ENCODE measurements at regions not wholly inside any gene's neighbourhood (a gene's known extent, or its start where the extent isn't known, plus 50 kb on each side); places are given as distances from the start of the nearest gene placed in this dataset.

- TF ChIP-seq, protein P1, sequence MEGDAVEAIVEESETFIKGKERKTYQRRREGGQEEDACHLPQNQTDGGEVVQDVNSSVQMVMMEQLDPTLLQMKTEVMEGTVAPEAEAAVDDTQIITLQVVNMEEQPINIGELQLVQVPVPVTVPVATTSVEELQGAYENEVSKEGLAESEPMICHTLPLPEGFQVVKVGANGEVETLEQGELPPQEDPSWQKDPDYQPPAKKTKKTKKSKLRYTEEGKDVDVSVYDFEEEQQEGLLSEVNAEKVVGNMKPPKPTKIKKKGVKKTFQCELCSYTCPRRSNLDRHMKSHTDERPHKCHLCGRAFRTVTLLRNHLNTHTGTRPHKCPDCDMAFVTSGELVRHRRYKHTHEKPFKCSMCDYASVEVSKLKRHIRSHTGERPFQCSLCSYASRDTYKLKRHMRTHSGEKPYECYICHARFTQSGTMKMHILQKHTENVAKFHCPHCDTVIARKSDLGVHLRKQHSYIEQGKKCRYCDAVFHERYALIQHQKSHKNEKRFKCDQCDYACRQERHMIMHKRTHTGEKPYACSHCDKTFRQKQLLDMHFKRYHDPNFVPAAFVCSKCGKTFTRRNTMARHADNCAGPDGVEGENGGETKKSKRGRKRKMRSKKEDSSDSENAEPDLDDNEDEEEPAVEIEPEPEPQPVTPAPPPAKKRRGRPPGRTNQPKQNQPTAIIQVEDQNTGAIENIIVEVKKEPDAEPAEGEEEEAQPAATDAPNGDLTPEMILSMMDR (tag by site-specific recombination; IDR thresholded peaks at IDR 0.05) = no peak
- no peak for TF ChIP-seq ZBTB1 (tag by site-specific recombination; IDR thresholded peaks at IDR 0.05)
- TF ChIP-seq ZNF174 (tag by site-specific recombination; IDR thresholded peaks at IDR 0.05) = no peak
- no peak for TF ChIP-seq ZXDB (tag by site-specific recombination; IDR thresholded peaks at IDR 0.05)
- TF ChIP-seq ZNF76 (tag by site-specific recombination; IDR thresholded peaks at IDR 0.05; ENCODE audit: borderline replicate concordance, low read depth) = no peak
- no peak for TF ChIP-seq ZNF324 (tag by site-specific recombination; IDR thresholded peaks at IDR 0.05)
- TF ChIP-seq ZNF350 (tag by site-specific recombination; IDR thresholded peaks at IDR 0.05) = no peak
- no peak for TF ChIP-seq ZNF24 (tag by site-specific recombination; IDR thresholded peaks at IDR 0.05)
- TF ChIP-seq, protein P2, sequence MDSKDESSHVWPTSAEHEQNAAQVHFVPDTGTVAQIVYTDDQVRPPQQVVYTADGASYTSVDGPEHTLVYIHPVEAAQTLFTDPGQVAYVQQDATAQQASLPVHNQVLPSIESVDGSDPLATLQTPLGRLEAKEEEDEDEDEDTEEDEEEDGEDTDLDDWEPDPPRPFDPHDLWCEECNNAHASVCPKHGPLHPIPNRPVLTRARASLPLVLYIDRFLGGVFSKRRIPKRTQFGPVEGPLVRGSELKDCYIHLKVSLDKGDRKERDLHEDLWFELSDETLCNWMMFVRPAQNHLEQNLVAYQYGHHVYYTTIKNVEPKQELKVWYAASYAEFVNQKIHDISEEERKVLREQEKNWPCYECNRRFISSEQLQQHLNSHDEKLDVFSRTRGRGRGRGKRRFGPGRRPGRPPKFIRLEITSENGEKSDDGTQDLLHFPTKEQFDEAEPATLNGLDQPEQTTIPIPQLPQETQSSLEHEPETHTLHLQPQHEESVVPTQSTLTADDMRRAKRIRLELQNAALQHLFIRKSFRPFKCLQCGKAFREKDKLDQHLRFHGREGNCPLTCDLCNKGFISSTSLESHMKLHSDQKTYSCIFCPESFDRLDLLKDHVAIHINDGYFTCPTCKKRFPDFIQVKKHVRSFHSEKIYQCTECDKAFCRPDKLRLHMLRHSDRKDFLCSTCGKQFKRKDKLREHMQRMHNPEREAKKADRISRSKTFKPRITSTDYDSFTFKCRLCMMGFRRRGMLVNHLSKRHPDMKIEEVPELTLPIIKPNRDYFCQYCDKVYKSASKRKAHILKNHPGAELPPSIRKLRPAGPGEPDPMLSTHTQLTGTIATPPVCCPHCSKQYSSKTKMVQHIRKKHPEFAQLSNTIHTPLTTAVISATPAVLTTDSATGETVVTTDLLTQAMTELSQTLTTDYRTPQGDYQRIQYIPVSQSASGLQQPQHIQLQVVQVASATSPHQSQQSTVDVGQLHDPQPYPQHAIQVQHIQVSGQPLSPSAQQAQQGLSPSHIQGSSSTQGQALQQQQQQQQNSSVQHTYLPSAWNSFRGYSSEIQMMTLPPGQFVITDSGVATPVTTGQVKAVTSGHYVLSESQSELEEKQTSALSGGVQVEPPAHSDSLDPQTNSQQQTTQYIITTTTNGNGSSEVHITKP (tag by site-specific recombination; IDR thresholded peaks at IDR 0.05) = no peak
- TF ChIP-seq REST (tag by site-specific recombination; IDR thresholded peaks at IDR 0.05) = no peak
- TF ChIP-seq ZNF221 (tag by site-specific recombination; IDR thresholded peaks at IDR 0.05; ENCODE audit: borderline replicate concordance) = no peak
- TF ChIP-seq KLF16 (tag by site-specific recombination; IDR thresholded peaks at IDR 0.05) = no peak
- TF ChIP-seq ZNF18 (tag by site-specific recombination; IDR thresholded peaks at IDR 0.05) = no peak
These were observed 659.8 kb downstream of the IRX1 start for GRCh38 chr5:4255441-4255840.
